Kidney epithelial cell (primary cell): ENCODE measurements at regions not wholly inside any gene's neighbourhood (a gene's known extent, or its start where the extent isn't known, plus 50 kb on each side); places are given as distances from the start of the nearest gene placed in this dataset.

Source experiments
- DNase-seq: peaks from one replicate; pipeline ENCODE4 v3.0.0-alpha.2; 2010; ENCODE audit warnings: low read depth
- H3K27me3 ChIP-seq: 2 replicates; pipeline ENCODE4 v1.6.0; 2011; ENCODE audit warnings: low read length; ENCODE audit not compliant: control insufficient read depth, insufficient read depth
- H3K36me3 ChIP-seq: 2 replicates; pipeline ENCODE4 v1.5.1; 2011; ENCODE audit warnings: low read length; ENCODE audit not compliant: control insufficient read depth, insufficient read depth
- H3K4me3 ChIP-seq: 2 replicates; pipeline ENCODE4 v1.5.1; 2011; ENCODE audit warnings: low read depth, mild to moderate bottlenecking, control low read depth, low read length
- CTCF ChIP-seq: IDR thresholded peaks from 2 replicates; pipeline ENCODE4 v1.5.1; 2011; ENCODE audit warnings: mild to moderate bottlenecking, moderate library complexity, low read length, control low read depth, inconsistent platforms; ENCODE audit not compliant: insufficient read depth, poor library complexity, severe bottlenecking

- Histone ChIP-seq H3K27me3 (no peaks in the 10 kb centered on the region), H3K4me3 (no peak overlapping the region), H3K36me3 (no peaks in the 10 kb centered on the region)
- TF ChIP-seq CTCF = no peak
- DNase-seq = no peak
Observed at GRCh38 chr12:94801745-94802144, 151.4 kb upstream of the TMCC3 start.

- DNase-seq = no peak
- TF ChIP-seq CTCF = no peak
- H3K36me3 ChIP-seq = no peaks in the 10 kb centered on the region
- H3K27me3 ChIP-seq = no peaks in the 10 kb centered on the region
- no peak overlapping the region for H3K4me3 ChIP-seq
Observed at GRCh38 chr12:94799136-94799535, 148.8 kb upstream of the TMCC3 start.

GRCh38 chr12:94798113-94798512, 147.8 kb upstream of the TMCC3 start:
- no peak for TF ChIP-seq CTCF
- Histone ChIP-seq H3K36me3 (no peaks in the 10 kb centered on the region), H3K4me3 (no peak overlapping the region), H3K27me3 (no peaks in the 10 kb centered on the region)
- no peak for DNase-seq

DNA sequence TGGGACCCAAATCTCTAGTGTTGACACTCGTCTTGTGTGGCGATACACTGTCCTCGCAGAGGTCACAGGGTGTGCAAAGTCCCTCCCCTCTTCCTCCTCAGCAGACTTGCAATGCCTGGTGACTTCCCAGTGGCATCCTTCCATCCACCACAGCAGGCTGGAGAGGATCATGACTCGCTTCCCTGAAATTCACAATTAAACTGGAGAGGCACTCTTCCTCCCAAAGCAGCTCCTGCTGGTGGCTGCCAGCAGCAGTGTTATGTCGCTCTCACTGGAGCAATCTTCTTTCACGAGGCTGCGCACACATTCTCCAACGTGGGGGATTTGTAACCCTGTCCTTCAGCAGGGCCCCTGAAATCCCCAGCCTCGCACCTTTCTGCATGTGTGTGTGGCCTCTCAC, 145.2 kb upstream of the TMCC3 start:
- TF ChIP-seq CTCF = peak; percentile 41
- Histone ChIP-seq H3K36me3 (no peaks in the 10 kb centered on the region), H3K27me3 (no peaks in the 10 kb centered on the region), H3K4me3 (no peak overlapping the region)
- peak; percentile 73 for DNase-seq

GRCh38 chr12:94795044-94795443, 144.7 kb upstream of the TMCC3 start:
- H3K4me3 ChIP-seq = no peak overlapping the region
- H3K36me3 ChIP-seq = no peaks in the 10 kb centered on the region
- no peak for DNase-seq
- no peak for TF ChIP-seq CTCF
- no peaks in the 10 kb centered on the region for H3K27me3 ChIP-seq

- no peak for TF ChIP-seq CTCF
- no peak for DNase-seq
- no peak overlapping the region for H3K4me3 ChIP-seq
- H3K36me3 ChIP-seq = no peaks in the 10 kb centered on the region
- no peaks in the 10 kb centered on the region for H3K27me3 ChIP-seq
Observed at GRCh38 chr12:94793191-94793595, 142.8 kb upstream of the TMCC3 start.
